ENCODE measurements at regions not wholly inside any gene's neighbourhood (a gene's known extent, or its start where the extent isn't known, plus 50 kb on each side); places are given as distances from the start of the nearest gene placed in this dataset.

- no peak for TF ChIP-seq CTCF (IDR thresholded peaks at IDR 0.05)
- intact Hi-C loops (cut with DNase I, micrococcal nuclease), result no loop called here
- no peaks in the 10 kb centered on the region for H3K4me1 ChIP-seq (ENCODE audit: low read depth)
- no peak for DNase-seq
- H3K36me3 ChIP-seq (ENCODE audit: low read depth), result no peaks in the 10 kb centered on the region
- no peaks in the 10 kb centered on the region for H3K9me3 ChIP-seq
- no peak overlapping the region for H3K4me3 ChIP-seq
- no peak for ATAC-seq
These were observed 141.9 kb downstream of the KCNA5 start for GRCh38 chr12:5185435-5186069.

GRCh38 chr12:5186715-5187114 lies 143.0 kb downstream of the KCNA5 start:
- no peak for DNase-seq
- intact Hi-C loops (cut with DNase I, micrococcal nuclease), result no loop called here
- no peaks in the 10 kb centered on the region for H3K4me1 ChIP-seq (ENCODE audit: low read depth)
- no peak overlapping the region for H3K4me3 ChIP-seq
- no peak for TF ChIP-seq CTCF (IDR thresholded peaks at IDR 0.05)
- no peaks in the 10 kb centered on the region for H3K9me3 ChIP-seq
- H3K36me3 ChIP-seq (ENCODE audit: low read depth), result no peaks in the 10 kb centered on the region
- ATAC-seq, result no peak

- TF ChIP-seq CTCF (IDR thresholded peaks at IDR 0.05), result no peak
- intact Hi-C loops (cut with DNase I, micrococcal nuclease), result no loop called here
- Histone ChIP-seq H3K9me3 (no peaks in the 10 kb centered on the region), H3K4me1 (ENCODE audit: low read depth) (no peaks in the 10 kb centered on the region), H3K4me3 (no peak overlapping the region), H3K36me3 (ENCODE audit: low read depth) (no peaks in the 10 kb centered on the region)
- DNase-seq, result no peak
- no peak for ATAC-seq
These were observed 143.5 kb downstream of the KCNA5 start for GRCh38 chr12:5187136-5187535.

DNA sequence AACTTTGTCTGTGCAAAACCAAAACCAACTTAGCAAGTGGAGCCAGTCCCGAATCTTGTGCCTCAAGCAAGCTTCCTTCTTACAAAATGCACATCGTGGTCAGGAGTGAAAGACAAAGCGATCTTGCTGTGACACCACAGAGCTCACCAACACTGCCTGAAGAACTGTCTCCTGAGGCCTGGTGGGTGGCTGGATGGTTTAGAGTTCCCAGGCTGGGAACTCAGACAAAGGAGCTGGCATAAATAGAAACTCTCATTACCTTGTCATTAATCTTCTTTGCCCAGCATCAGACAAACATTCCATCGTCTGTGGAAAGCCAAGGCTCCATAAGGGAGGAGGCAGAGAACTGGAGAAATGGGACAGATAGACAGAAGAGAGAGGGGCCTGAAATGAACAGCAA lies 144.8 kb downstream of the KCNA5 start:
- ATAC-seq, result no peak
- no peak for TF ChIP-seq CTCF (IDR thresholded peaks at IDR 0.05)
- H3K4me1 ChIP-seq (ENCODE audit: low read depth), result no peaks in the 10 kb centered on the region
- no peak for DNase-seq
- H3K36me3 ChIP-seq (ENCODE audit: low read depth), result no peaks in the 10 kb centered on the region
- no peaks in the 10 kb centered on the region for H3K9me3 ChIP-seq
- no peak overlapping the region for H3K4me3 ChIP-seq
- intact Hi-C loops (cut with DNase I, micrococcal nuclease), result no loop called here

DNA sequence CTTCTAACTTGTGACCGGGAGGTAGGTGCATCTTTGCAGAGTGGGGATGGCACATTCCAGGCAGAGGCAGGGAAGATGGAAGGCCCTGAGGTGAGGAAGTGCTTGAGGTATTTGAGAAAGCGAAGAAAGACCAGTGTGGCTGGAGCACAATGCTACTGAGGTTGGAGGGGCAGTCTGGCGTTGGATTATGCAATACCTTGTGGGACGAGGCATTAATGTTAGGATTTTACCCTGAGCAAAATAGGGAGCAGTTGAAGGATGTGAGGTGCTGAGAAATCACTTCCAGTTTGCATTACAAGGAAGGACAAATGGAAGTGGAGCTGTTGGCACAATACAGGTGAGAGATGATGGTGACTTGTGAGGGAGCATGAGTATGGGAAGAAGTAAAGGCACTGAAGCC lies 145.5 kb downstream of the KCNA5 start:
- no peaks in the 10 kb centered on the region for H3K4me1 ChIP-seq (ENCODE audit: low read depth)
- ATAC-seq, result no peak
- TF ChIP-seq CTCF (IDR thresholded peaks at IDR 0.05), result no peak

More for the DNA sequence above, 145.5 kb downstream of the KCNA5 start:
- no peaks in the 10 kb centered on the region for H3K36me3 ChIP-seq (ENCODE audit: low read depth)
- no peaks in the 10 kb centered on the region for H3K9me3 ChIP-seq
- no peak for DNase-seq
- no peak overlapping the region for H3K4me3 ChIP-seq
- intact Hi-C loops (cut with DNase I, micrococcal nuclease), result no loop called here

Measured in mucosa of descending colon (tissue), 3 donors.